Keratinocyte (primary cell): ENCODE measurements at regions not wholly inside any gene's neighbourhood (a gene's known extent, or its start where the extent isn't known, plus 50 kb on each side); places are given as distances from the start of the nearest gene placed in this dataset.

ENCODE experiments used
- DNase-seq: peaks from one replicate; pipeline ENCODE4 v3.0.0-alpha.2; 2011; ENCODE audit warnings: low read depth, missing footprints, low spot score
- FAIRE-seq: peaks from 2 replicates; lab custom pipeline; 2011; peaks lifted over from hg19 to GRCh38; lab: Jason Lieb, UNC
- H2AFZ ChIP-seq: 2 replicates; pipeline ENCODE4 v1.6.0; 2012; ENCODE audit warnings: low read length, control low read depth, inconsistent platforms; ENCODE audit not compliant: control insufficient read depth
- H3K27ac ChIP-seq: 2 replicates; pipeline ENCODE4 v1.5.1; 2011; ENCODE audit warnings: low read length; ENCODE audit not compliant: control insufficient read depth, insufficient read depth
- H3K27me3 ChIP-seq: 3 replicates; pipeline ENCODE4 v1.6.0; 2011; ENCODE audit warnings: low read length; ENCODE audit not compliant: control insufficient read depth, insufficient read depth; ENCODE audit errors: extremely low read depth
- H3K36me3 ChIP-seq, 2 experiments: 2 replicates in 1 of 2; 3 replicates in 1 of 2; pipeline ENCODE4 v1.5.1; 2011; ENCODE audit warnings: low read length in 2 of 2, mild to moderate bottlenecking in 1 of 2; ENCODE audit not compliant: control insufficient read depth in 2 of 2, insufficient read depth in 2 of 2; ENCODE audit errors: extremely low read depth in 1 of 2
- H3K4me1 ChIP-seq: 3 replicates; pipeline ENCODE4 v1.5.1; 2011; ENCODE audit warnings: low read length; ENCODE audit not compliant: control insufficient read depth, insufficient read depth; ENCODE audit errors: extremely low read depth
- H3K4me2 ChIP-seq: 3 replicates; pipeline ENCODE4 v1.6.0; 2011; ENCODE audit warnings: low read depth, low read length; ENCODE audit not compliant: control insufficient read depth, insufficient read depth; ENCODE audit errors: extremely low read depth
- H3K4me3 ChIP-seq, 3 experiments: fragments of 200-600 bp in 1 of 3; sonication (generic) in 1 of 3; 2 replicates in 2 of 3; 3 replicates in 1 of 3; pipeline ENCODE4 v1.5.1; 2011 to 2016; ENCODE audit warnings: low read length in 3 of 3, mild to moderate bottlenecking in 3 of 3, control low read depth in 2 of 3, inconsistent platforms in 1 of 3, low read depth in 1 of 3, mixed read lengths in 1 of 3, mixed run types in 1 of 3, moderate library complexity in 1 of 3; ENCODE audit not compliant: control insufficient read depth in 2 of 3, insufficient read depth in 2 of 3; ENCODE audit errors: extremely low read depth in 1 of 3
- H3K79me2 ChIP-seq: 2 replicates; pipeline ENCODE4 v1.6.0; 2012; ENCODE audit warnings: low read length; ENCODE audit not compliant: control insufficient read depth, insufficient read depth
- H3K9ac ChIP-seq: 3 replicates; pipeline ENCODE4 v1.6.0; 2011; ENCODE audit warnings: low read length; ENCODE audit not compliant: control insufficient read depth, insufficient read depth; ENCODE audit errors: extremely low read depth
- H3K9me1 ChIP-seq: 3 replicates; pipeline ENCODE4 v1.6.0; 2011; ENCODE audit warnings: low read length; ENCODE audit not compliant: control insufficient read depth, insufficient read depth; ENCODE audit errors: extremely low read depth
- H3K9me3 ChIP-seq: 2 replicates; pipeline ENCODE4 v1.5.1; 2012; ENCODE audit warnings: low read depth, low read length; ENCODE audit not compliant: control insufficient read depth
- H4K20me1 ChIP-seq: 3 replicates; pipeline ENCODE4 v1.6.0; 2011; ENCODE audit warnings: low read length; ENCODE audit not compliant: control insufficient read depth, insufficient read depth; ENCODE audit errors: extremely low read depth
- EZH2 ChIP-seq: IDR thresholded peaks from one replicate; pipeline ENCODE4 v1.6.1; 2012; ENCODE audit warnings: inconsistent platforms, mild to moderate bottlenecking, low read length, moderate library complexity
- dilution Hi-C: fragments of 300-500 bp; cut with MboI; formaldehyde crosslinking; loops from one replicate; pipeline ENCODE4 v1.7.0; 2020; ENCODE audit warnings: low sequenced_read_pairs; ENCODE audit not compliant: extremely low pct_ligation_motif_present
- TF ChIP-seq, protein P1 (sequence below), 3 experiments: IDR thresholded peaks in 1 of 3; conservative IDR thresholded peaks in 1 of 3; optimal IDR thresholded peaks in 1 of 3; 2 replicates in 2 of 3; 3 replicates in 1 of 3; pipeline versions ENCODE3 to v1.5.1; 2011; ENCODE audit warnings: low read length in 3 of 3, mild to moderate bottlenecking in 3 of 3, moderate library complexity in 2 of 3, control low read depth in 1 of 3, inconsistent platforms in 1 of 3; ENCODE audit not compliant: insufficient read depth in 2 of 3; ENCODE audit errors: extremely low read depth in 1 of 3

GRCh38 chr5:125402787-125403186, 656.3 kb upstream of the ZNF608 start:
- H3K9me3 ChIP-seq, result peaks cover 9% of the 10 kb centered on the region
- DNase-seq (no peak), FAIRE-seq (no peak)
- H3K27ac ChIP-seq, result no peak overlapping the region
- no peaks in the 10 kb centered on the region for H3K9me1 ChIP-seq
- no peaks in the 10 kb centered on the region for H3K79me2 ChIP-seq
- dilution Hi-C loops, result no loop called here
- no peak overlapping the region for H3K4me2 ChIP-seq
- no peak overlapping the region for H3K9ac ChIP-seq
- no peaks in the 10 kb centered on the region for H3K27me3 ChIP-seq
- H3K4me3 ChIP-seq, result no peak overlapping the region
- no peaks in the 10 kb centered on the region for H4K20me1 ChIP-seq
- no peak overlapping the region for H2AFZ ChIP-seq
- TF ChIP-seq EZH2, result no peak
- TF ChIP-seq, protein P1, sequence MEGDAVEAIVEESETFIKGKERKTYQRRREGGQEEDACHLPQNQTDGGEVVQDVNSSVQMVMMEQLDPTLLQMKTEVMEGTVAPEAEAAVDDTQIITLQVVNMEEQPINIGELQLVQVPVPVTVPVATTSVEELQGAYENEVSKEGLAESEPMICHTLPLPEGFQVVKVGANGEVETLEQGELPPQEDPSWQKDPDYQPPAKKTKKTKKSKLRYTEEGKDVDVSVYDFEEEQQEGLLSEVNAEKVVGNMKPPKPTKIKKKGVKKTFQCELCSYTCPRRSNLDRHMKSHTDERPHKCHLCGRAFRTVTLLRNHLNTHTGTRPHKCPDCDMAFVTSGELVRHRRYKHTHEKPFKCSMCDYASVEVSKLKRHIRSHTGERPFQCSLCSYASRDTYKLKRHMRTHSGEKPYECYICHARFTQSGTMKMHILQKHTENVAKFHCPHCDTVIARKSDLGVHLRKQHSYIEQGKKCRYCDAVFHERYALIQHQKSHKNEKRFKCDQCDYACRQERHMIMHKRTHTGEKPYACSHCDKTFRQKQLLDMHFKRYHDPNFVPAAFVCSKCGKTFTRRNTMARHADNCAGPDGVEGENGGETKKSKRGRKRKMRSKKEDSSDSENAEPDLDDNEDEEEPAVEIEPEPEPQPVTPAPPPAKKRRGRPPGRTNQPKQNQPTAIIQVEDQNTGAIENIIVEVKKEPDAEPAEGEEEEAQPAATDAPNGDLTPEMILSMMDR (optimal IDR thresholded peaks at IDR 0.05 in 1 of 3, IDR thresholded peaks at IDR 0.05 in 1 of 3, conservative IDR thresholded peaks at IDR 0.05 in 1 of 3; ENCODE audit: extremely low read depth in 1 of 3, insufficient read depth in 2 of 3, low read length in 3 of 3), result no peak
- no peaks in the 10 kb centered on the region for H3K4me1 ChIP-seq
- no peaks in the 10 kb centered on the region for H3K36me3 ChIP-seq

GRCh38 chr5:125404056-125404455, 657.6 kb upstream of the ZNF608 start:
- dilution Hi-C loops, result no loop called here

More at GRCh38 chr5:125404056-125404455, 657.6 kb upstream of the ZNF608 start:
- no peaks in the 10 kb centered on the region for H3K27me3 ChIP-seq
- no peaks in the 10 kb centered on the region for H4K20me1 ChIP-seq
- no peak overlapping the region for H3K4me3 ChIP-seq
- no peaks in the 10 kb centered on the region for H3K36me3 ChIP-seq
- peaks cover 10% of the 10 kb centered on the region for H3K4me1 ChIP-seq
- FAIRE-seq (no peak), DNase-seq (no peak)
- no peaks in the 10 kb centered on the region for H3K79me2 ChIP-seq
- H3K9ac ChIP-seq, result no peak overlapping the region
- no peak overlapping the region for H2AFZ ChIP-seq
- no peaks in the 10 kb centered on the region for H3K9me1 ChIP-seq
- H3K9me3 ChIP-seq, result peaks cover 9% of the 10 kb centered on the region
- no peak overlapping the region for H3K4me2 ChIP-seq
- TF ChIP-seq, protein P1 (optimal IDR thresholded peaks at IDR 0.05 in 1 of 3, IDR thresholded peaks at IDR 0.05 in 1 of 3, conservative IDR thresholded peaks at IDR 0.05 in 1 of 3; ENCODE audit: extremely low read depth in 1 of 3, insufficient read depth in 2 of 3, low read length in 3 of 3), result no peak
- TF ChIP-seq EZH2, result no peak
- no peak overlapping the region for H3K27ac ChIP-seq
